GM12878 (cell line): ENCODE measurements at regions not wholly inside any gene's neighbourhood (a gene's known extent, or its start where the extent isn't known, plus 50 kb on each side); places are given as distances from the start of the nearest gene placed in this dataset.

ENCODE experiments used
- BHLHE40 ChIP-seq, 2 experiments: fragments of 450-650 bp in 1 of 2; IDR thresholded peaks; 2 replicates each; pipeline ENCODE4 v1.6.1; 2011 to 2017; ENCODE audit warnings: low read depth in 2 of 2, borderline replicate concordance in 1 of 2, improper control_type of control experiment in 1 of 2, low read length in 1 of 2, mild to moderate bottlenecking in 1 of 2
- CTCF ChIP-seq, 3 experiments: IDR thresholded peaks in 2 of 3; conservative IDR thresholded peaks in 1 of 3; 2 replicates each; pipeline ENCODE4 v1.5.1; 2011; ENCODE audit warnings: low read depth in 3 of 3, low read length in 3 of 3, mild to moderate bottlenecking in 3 of 3, control low read depth in 2 of 3, moderate library complexity in 2 of 3, inconsistent platforms in 1 of 3, mixed read lengths in 1 of 3; ENCODE audit not compliant: control insufficient read depth in 2 of 3, insufficient read depth in 1 of 3; ENCODE audit errors: extremely low read depth in 1 of 3
- EP300 ChIP-seq, 2 experiments: fragments of 150-350 bp in 1 of 2; IDR thresholded peaks; 2 replicates each; pipeline ENCODE4 v1.6.1; 2011 to 2012; ENCODE audit warnings: low read depth in 2 of 2, low read length in 2 of 2, borderline replicate concordance in 1 of 2, improper control_type of control experiment in 1 of 2, inconsistent platforms in 1 of 2; ENCODE audit not compliant: control insufficient read depth in 1 of 2
- JUNB ChIP-seq: IDR thresholded peaks from 2 replicates; pipeline ENCODE4 v1.6.1; 2016; ENCODE audit warnings: antibody characterized with exemption, mild to moderate bottlenecking
- MEF2A ChIP-seq: IDR thresholded peaks from 2 replicates; pipeline ENCODE4 v1.6.1; 2011; ENCODE audit warnings: low read depth, mild to moderate bottlenecking, low read length, moderate library complexity; ENCODE audit not compliant: insufficient read depth
- PBX3 ChIP-seq: IDR thresholded peaks from 2 replicates; pipeline ENCODE4 v1.6.1; 2011; ENCODE audit warnings: mild to moderate bottlenecking, low read depth, low read length, moderate library complexity; ENCODE audit not compliant: insufficient replicate concordance
- POLR2A ChIP-seq: IDR thresholded peaks from 2 replicates; pipeline ENCODE4 v1.6.1; 2011; ENCODE audit warnings: low read depth, mild to moderate bottlenecking, low read length
- POLR2AphosphoS5 ChIP-seq: IDR thresholded peaks from 2 replicates; pipeline ENCODE4 v1.6.1; 2011; ENCODE audit warnings: mild to moderate bottlenecking, low read length, inconsistent platforms
- RAD21 ChIP-seq: IDR thresholded peaks from 2 replicates; pipeline ENCODE4 v1.6.1; 2011; ENCODE audit warnings: mild to moderate bottlenecking, low read depth, low read length, moderate library complexity; ENCODE audit not compliant: insufficient read depth
- SIN3A ChIP-seq: IDR thresholded peaks from 2 replicates; pipeline ENCODE4 v1.6.1; 2012; ENCODE audit warnings: low read depth, low read length, improper control_type of control experiment
- USF2 ChIP-seq: IDR thresholded peaks from 2 replicates; pipeline ENCODE4 v1.6.1; 2011; ENCODE audit warnings: low read depth, low read length, improper control_type of control experiment, borderline replicate concordance
- ZNF384 ChIP-seq: IDR thresholded peaks from 2 replicates; pipeline ENCODE4 v1.6.1; 2012; ENCODE audit warnings: low read depth, mild to moderate bottlenecking, low read length, improper control_type of control experiment, borderline replicate concordance

- TF ChIP-seq BHLHE40 (IDR thresholded peaks at IDR 0.05; ENCODE audit: borderline replicate concordance in 1 of 2, low read depth in 2 of 2, low read length in 1 of 2) = no peak
- TF ChIP-seq EP300 (IDR thresholded peaks at IDR 0.05; ENCODE audit: borderline replicate concordance in 1 of 2, control insufficient read depth in 1 of 2, low read depth in 2 of 2, low read length in 2 of 2) = no peak
- no peak for TF ChIP-seq MEF2A
- no peak for TF ChIP-seq CTCF (IDR thresholded peaks at IDR 0.05 in 2 of 3, conservative IDR thresholded peaks at IDR 0.05 in 1 of 3; ENCODE audit: control insufficient read depth in 2 of 3, extremely low read depth in 1 of 3, insufficient read depth in 1 of 3, low read depth in 3 of 3, low read length in 3 of 3)
- TF ChIP-seq POLR2A = no peak
- TF ChIP-seq PBX3 = no peak
- TF ChIP-seq POLR2AphosphoS5 = no peak
- no peak for TF ChIP-seq USF2
- no peak for TF ChIP-seq JUNB
- no peak for TF ChIP-seq RAD21
- TF ChIP-seq SIN3A = no peak
- no peak for TF ChIP-seq ZNF384
Measured at GRCh38 chr3:53991240-53991639, 99.6 kb upstream of the SELENOK start.
